ENCODE measurements at regions not wholly inside any gene's neighbourhood (a gene's known extent, or its start where the extent isn't known, plus 50 kb on each side); places are given as distances from the start of the nearest gene placed in this dataset.

DNA sequence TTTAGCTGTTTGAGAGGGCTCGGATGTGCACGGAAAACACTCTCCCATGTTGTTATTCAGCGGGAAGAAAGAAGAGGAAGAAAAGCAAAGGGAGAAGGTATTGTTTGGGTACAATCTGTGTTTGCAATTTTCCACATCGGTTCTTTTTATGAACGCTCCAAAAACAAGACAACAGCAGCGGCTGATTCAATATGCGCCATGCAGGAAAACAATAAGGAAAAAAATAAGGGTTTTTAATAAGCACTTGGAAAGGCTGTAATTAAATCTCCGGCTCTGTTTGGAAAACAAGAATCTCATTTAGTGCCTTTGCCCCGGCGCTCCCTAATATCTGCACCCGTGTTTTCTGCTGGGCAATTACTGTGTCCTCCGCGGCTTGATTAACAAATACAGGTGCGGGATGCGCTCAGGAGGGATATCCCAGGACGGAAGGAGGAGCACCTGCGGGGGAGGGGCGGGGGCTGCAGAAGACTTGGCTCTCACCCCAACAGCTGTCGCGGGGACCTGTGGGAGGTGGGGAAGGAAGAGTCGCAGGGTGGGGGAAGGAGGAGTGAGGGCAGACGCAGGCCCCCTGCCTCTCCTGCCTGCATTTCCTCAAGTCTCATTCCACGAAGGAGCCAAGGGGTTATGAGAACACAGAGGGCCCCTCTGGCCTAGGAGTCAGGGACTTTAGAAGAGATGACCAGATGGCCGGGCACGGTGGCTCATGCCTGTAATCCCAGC, 181.5 kb upstream of the PODXL start:
- Histone ChIP-seq H3K36me3 (ENCODE audit: insufficient read depth, low read length) (no peaks in the 10 kb centered on the region), H3K27me3 (ENCODE audit: insufficient read depth, low read length) (peaks cover 38% of the 10 kb centered on the region)

DNA sequence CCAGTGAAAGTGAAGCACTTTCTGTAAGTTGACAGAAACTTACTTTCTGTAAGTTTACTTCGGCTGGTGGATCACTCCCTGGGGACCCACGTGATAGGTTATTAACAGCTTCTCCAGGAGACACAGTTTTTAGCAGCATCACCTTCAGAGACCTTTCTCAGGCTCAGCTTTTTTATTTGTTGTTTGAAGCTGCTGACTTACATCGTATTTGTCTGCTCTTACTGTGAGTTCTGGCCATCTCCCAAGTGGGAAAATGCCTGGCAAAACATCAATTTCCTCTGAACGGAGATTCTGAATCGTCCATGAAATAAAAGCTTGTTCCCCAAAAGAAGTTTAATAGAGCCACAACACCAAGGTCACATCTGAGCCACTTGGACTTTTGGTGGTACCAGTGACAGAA, 178.7 kb upstream of the PODXL start:
- Histone ChIP-seq H3K4me3 (ENCODE audit: low read depth, low read length) (no peak overlapping the region), H3K27ac (ENCODE audit: low read depth, low read length) (no peak overlapping the region), H2AFZ (ENCODE audit: low read length, unreplicated experiment) (no peak overlapping the region), H3K79me2 (ENCODE audit: control insufficient read depth, insufficient read depth, low read length, unreplicated experiment) (no peaks in the 10 kb centered on the region), H3K27me3 (ENCODE audit: insufficient read depth, low read length) (peaks cover 45% of the 10 kb centered on the region), H3K4me1 (ENCODE audit: control insufficient read depth, insufficient read depth, low read length, unreplicated experiment) (no peaks in the 10 kb centered on the region), H3K36me3 (ENCODE audit: insufficient read depth, low read length) (no peaks in the 10 kb centered on the region)

More for the DNA sequence above, 181.5 kb upstream of the PODXL start:
- Histone ChIP-seq H2AFZ (ENCODE audit: low read length, unreplicated experiment) (no peak overlapping the region), H3K27ac (ENCODE audit: low read depth, low read length) (no peak overlapping the region), H3K4me3 (ENCODE audit: low read depth, low read length) (no peak overlapping the region), H3K4me1 (ENCODE audit: control insufficient read depth, insufficient read depth, low read length, unreplicated experiment) (no peaks in the 10 kb centered on the region), H3K79me2 (ENCODE audit: control insufficient read depth, insufficient read depth, low read length, unreplicated experiment) (no peaks in the 10 kb centered on the region)

DNA sequence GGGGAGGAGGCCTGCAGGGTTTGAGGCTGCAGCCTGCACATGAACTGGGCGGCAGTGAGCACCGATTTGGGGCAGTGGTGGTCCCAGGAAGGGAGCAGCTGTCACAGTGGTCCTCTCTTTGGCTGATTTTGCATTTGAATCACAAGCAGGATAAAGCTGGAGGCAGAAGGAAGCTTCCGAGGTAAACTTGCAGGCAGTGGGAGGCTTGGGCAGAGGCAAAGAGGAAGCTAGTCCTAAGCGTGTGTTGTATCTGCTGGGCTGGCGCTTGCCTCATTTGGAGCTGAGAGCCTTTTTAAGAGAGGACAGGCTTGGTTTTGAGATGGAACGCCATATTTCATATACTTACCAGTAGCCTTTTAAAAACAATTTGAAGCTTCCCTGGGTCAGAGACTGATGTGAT, 177.2 kb upstream of the PODXL start:
- H3K4me1 ChIP-seq (ENCODE audit: control insufficient read depth, insufficient read depth, low read length, unreplicated experiment) = no peaks in the 10 kb centered on the region
- H3K4me3 ChIP-seq (ENCODE audit: low read depth, low read length) = no peak overlapping the region
- no peak overlapping the region for H3K27ac ChIP-seq (ENCODE audit: low read depth, low read length)
- H3K36me3 ChIP-seq (ENCODE audit: insufficient read depth, low read length) = no peaks in the 10 kb centered on the region
- H2AFZ ChIP-seq (ENCODE audit: low read length, unreplicated experiment) = no peak overlapping the region
- no peaks in the 10 kb centered on the region for H3K79me2 ChIP-seq (ENCODE audit: control insufficient read depth, insufficient read depth, low read length, unreplicated experiment)
- peaks cover 45% of the 10 kb centered on the region for H3K27me3 ChIP-seq (ENCODE audit: insufficient read depth, low read length)

DNA sequence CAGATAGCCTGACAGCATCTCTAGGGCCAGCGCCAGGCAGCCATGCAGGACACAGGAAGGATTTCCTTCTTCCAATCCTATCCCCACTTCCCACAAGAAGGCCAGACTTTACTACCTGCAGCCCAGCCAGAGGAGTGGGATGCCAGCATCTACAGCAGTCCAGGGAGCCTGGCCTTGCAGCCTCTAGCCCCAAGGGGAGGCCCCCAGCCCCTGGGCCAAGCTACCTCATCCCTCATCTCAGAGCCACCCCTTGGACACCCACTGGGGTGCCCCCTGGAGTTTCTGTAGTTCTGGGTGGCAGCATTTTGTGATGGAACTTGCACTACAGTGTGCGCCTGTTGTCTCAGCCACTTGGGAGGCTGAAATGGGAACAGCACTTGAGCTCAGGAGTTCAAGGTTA, 170.8 kb upstream of the PODXL start:
- H2AFZ ChIP-seq (ENCODE audit: low read length, unreplicated experiment) = no peak overlapping the region
- no peaks in the 10 kb centered on the region for H3K4me1 ChIP-seq (ENCODE audit: control insufficient read depth, insufficient read depth, low read length, unreplicated experiment)
- H3K27me3 ChIP-seq (ENCODE audit: insufficient read depth, low read length) = peaks cover 32% of the 10 kb centered on the region
- no peaks in the 10 kb centered on the region for H3K79me2 ChIP-seq (ENCODE audit: control insufficient read depth, insufficient read depth, low read length, unreplicated experiment)
- no peak overlapping the region for H3K4me3 ChIP-seq (ENCODE audit: low read depth, low read length)
- no peak overlapping the region for H3K27ac ChIP-seq (ENCODE audit: low read depth, low read length)
- H3K36me3 ChIP-seq (ENCODE audit: insufficient read depth, low read length) = no peaks in the 10 kb centered on the region

DNA sequence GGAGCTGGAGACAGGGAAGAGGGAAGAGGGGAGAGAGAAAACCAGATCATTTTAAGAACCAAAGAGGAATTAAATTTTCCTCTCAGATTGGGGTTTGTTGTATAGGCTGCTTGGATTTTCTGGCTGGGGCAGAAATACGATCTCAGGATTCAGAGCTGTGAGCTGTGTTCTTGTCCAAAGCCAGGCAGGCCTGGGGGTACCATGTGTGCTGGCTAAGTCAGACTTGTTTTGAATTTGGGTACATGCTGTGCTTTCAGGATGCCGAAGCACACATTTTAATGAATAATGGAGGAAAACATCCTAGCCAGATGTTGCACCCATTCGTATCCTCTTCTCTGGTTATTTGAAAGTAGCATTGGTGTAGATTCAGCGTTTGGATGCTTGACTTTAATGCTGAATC, 170.3 kb upstream of the PODXL start:
- H3K36me3 ChIP-seq (ENCODE audit: insufficient read depth, low read length) = no peaks in the 10 kb centered on the region
- H3K27ac ChIP-seq (ENCODE audit: low read depth, low read length) = no peak overlapping the region
- no peaks in the 10 kb centered on the region for H3K4me1 ChIP-seq (ENCODE audit: control insufficient read depth, insufficient read depth, low read length, unreplicated experiment)
- no peak overlapping the region for H2AFZ ChIP-seq (ENCODE audit: low read length, unreplicated experiment)
- H3K27me3 ChIP-seq (ENCODE audit: insufficient read depth, low read length) = peaks cover 32% of the 10 kb centered on the region
- H3K79me2 ChIP-seq (ENCODE audit: control insufficient read depth, insufficient read depth, low read length, unreplicated experiment) = no peaks in the 10 kb centered on the region
- no peak overlapping the region for H3K4me3 ChIP-seq (ENCODE audit: low read depth, low read length)

DNA sequence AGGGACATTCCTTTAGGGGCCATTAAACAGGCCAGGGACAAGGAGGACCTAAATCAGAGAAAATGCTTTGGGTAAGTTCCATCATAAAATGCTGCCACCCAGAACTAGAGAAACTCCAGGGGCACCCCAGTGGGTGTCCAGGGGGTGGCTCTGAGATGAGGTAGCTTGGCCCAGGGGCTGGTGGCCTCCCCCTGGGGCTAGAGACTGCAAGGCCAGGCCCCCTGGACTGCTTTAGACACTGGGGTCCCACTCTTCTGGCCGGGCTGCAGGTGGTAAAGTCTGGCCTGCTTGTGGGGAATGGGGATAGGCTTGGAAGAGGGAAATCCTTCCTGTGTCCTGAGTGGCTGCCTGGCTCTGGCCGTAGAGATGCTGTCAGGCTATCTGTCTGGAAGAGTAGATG, 169.6 kb upstream of the PODXL start:
- H3K27ac ChIP-seq (ENCODE audit: low read depth, low read length) = no peak overlapping the region
- H3K36me3 ChIP-seq (ENCODE audit: insufficient read depth, low read length) = no peaks in the 10 kb centered on the region
- H3K27me3 ChIP-seq (ENCODE audit: insufficient read depth, low read length) = peaks cover 29% of the 10 kb centered on the region
- no peak overlapping the region for H3K4me3 ChIP-seq (ENCODE audit: low read depth, low read length)
- H3K4me1 ChIP-seq (ENCODE audit: control insufficient read depth, insufficient read depth, low read length, unreplicated experiment) = no peaks in the 10 kb centered on the region
- H3K79me2 ChIP-seq (ENCODE audit: control insufficient read depth, insufficient read depth, low read length, unreplicated experiment) = no peaks in the 10 kb centered on the region
- H2AFZ ChIP-seq (ENCODE audit: low read length, unreplicated experiment) = no peak overlapping the region

DNA sequence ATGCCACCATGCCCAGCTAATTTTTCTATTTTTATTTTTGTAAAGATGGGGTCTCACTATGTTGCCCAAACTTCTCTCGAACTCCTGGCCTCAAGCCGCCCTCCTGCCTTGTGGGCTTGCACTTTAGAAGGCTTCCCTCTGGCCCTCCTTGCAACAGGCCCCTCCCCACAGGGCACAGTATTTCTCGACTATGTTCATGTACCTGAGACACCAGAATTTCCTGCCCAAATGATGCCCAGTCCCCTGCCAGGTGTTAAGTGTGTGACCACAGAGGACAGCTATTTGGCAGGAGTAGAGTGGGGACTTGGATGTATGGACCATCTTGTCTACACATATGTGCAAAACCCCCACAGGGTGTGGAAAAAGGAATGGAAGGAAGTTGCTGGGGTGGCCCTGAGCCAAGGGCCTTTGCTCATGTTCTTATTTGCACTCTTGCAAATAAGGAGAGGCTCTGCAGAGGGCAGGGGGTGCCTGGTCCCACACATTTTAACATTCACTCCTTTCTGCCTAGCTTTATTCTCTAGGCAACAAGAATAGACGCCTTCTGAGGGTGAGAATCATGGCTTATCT, 168.4 kb upstream of the PODXL start:
- Histone ChIP-seq H3K4me3 (ENCODE audit: low read depth, low read length) (no peak overlapping the region), H3K4me1 (ENCODE audit: control insufficient read depth, insufficient read depth, low read length, unreplicated experiment) (no peaks in the 10 kb centered on the region), H3K79me2 (ENCODE audit: control insufficient read depth, insufficient read depth, low read length, unreplicated experiment) (no peaks in the 10 kb centered on the region), H2AFZ (ENCODE audit: low read length, unreplicated experiment) (no peak overlapping the region), H3K27me3 (ENCODE audit: insufficient read depth, low read length) (peaks cover 27% of the 10 kb centered on the region), H3K27ac (ENCODE audit: low read depth, low read length) (no peak overlapping the region), H3K36me3 (ENCODE audit: insufficient read depth, low read length) (no peaks in the 10 kb centered on the region)

DNA sequence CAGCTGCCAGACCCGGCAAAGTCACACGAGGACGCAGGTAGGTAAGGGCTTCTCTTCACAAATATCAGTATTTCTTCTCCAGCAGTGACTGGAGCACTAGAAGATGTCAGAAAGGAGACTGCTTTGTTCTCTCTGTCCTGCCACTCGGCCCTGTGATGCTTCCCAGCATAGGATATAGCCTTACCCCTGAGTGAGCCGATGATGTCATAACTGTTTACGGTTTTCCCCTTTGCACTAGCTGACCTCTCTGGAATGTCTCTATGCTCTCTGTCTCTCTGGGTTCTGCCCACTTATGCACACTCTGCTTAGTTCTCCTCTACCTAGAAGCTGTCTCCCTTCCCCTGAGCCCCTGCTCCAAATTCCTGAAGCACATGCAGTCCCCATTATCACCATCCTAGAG, 167.5 kb upstream of the PODXL start:
- no peak overlapping the region for H3K4me3 ChIP-seq (ENCODE audit: low read depth, low read length)
- H3K36me3 ChIP-seq (ENCODE audit: insufficient read depth, low read length) = no peaks in the 10 kb centered on the region
- no peaks in the 10 kb centered on the region for H3K4me1 ChIP-seq (ENCODE audit: control insufficient read depth, insufficient read depth, low read length, unreplicated experiment)
- no peaks in the 10 kb centered on the region for H3K79me2 ChIP-seq (ENCODE audit: control insufficient read depth, insufficient read depth, low read length, unreplicated experiment)
- no peak overlapping the region for H3K27ac ChIP-seq (ENCODE audit: low read depth, low read length)
- H2AFZ ChIP-seq (ENCODE audit: low read length, unreplicated experiment) = no peak overlapping the region
- H3K27me3 ChIP-seq (ENCODE audit: insufficient read depth, low read length) = peaks cover 32% of the 10 kb centered on the region

DNA sequence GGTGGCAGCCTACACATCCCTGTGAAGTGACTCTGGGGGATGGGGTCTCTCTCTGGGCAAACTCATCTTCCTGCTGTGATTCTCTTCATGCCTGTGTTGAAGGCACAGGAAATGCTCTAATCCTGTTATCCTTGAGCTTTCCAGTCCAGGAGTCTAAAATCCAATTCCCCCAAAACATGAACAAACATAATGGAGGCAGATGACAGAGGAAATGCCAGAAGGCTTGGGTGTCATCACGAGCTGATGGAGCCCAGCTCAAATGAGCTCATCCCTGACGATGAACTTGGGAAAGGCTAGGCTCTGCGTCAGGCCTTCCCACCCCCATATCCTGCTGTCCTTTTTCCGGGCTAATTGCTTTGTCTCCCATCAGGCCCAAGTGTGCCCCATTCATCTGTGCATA, 165.9 kb upstream of the PODXL start:
- H3K27me3 ChIP-seq (ENCODE audit: insufficient read depth, low read length) = peaks cover 23% of the 10 kb centered on the region
- no peak overlapping the region for H2AFZ ChIP-seq (ENCODE audit: low read length, unreplicated experiment)
- no peaks in the 10 kb centered on the region for H3K36me3 ChIP-seq (ENCODE audit: insufficient read depth, low read length)
- no peaks in the 10 kb centered on the region for H3K4me1 ChIP-seq (ENCODE audit: control insufficient read depth, insufficient read depth, low read length, unreplicated experiment)
- H3K4me3 ChIP-seq (ENCODE audit: low read depth, low read length) = no peak overlapping the region
- H3K79me2 ChIP-seq (ENCODE audit: control insufficient read depth, insufficient read depth, low read length, unreplicated experiment) = no peaks in the 10 kb centered on the region
- no peak overlapping the region for H3K27ac ChIP-seq (ENCODE audit: low read depth, low read length)

DNA sequence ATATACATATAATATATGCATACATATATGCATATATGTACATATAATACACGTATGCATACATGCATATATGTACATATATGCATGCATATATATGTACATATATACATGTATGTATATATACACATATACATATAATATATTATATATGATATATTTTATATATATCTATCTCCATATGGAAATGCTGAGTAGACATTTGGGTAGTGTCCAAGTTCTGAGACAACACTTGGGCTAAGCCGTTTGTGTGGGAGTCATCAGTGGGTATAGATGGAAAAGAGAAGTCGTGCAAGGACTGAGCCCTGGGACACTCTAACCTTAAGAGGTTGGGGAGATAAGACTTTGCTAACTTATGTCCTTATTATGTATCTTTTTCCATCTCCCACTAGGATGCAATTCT, 165.2 kb upstream of the PODXL start:
- Histone ChIP-seq H3K36me3 (ENCODE audit: insufficient read depth, low read length) (no peaks in the 10 kb centered on the region), H3K27ac (ENCODE audit: low read depth, low read length) (no peak overlapping the region)

DNA sequence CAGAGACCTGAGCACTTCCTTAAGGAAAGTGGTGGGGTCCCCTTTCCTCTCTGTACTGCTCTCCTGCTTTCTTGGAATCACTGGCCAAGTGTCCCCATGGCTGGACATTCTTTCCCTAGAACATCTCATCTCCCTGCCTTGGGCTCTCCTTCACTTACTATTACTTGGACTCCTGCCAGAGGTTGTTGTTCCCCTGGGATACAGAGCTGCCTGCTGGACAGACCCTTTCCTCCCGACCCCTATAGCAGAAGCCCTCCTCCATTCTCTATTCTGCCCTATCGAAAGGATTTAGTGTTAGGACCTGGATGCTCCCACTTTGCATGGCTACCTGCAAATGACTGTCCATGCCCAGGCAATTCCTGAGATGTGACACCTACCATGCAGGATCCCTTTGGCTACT, 164.3 kb upstream of the PODXL start:
- Histone ChIP-seq H3K4me3 (ENCODE audit: low read depth, low read length) (no peak overlapping the region), H3K36me3 (ENCODE audit: insufficient read depth, low read length) (no peaks in the 10 kb centered on the region), H3K27me3 (ENCODE audit: insufficient read depth, low read length) (peaks cover 21% of the 10 kb centered on the region), H3K79me2 (ENCODE audit: control insufficient read depth, insufficient read depth, low read length, unreplicated experiment) (no peaks in the 10 kb centered on the region), H3K4me1 (ENCODE audit: control insufficient read depth, insufficient read depth, low read length, unreplicated experiment) (no peaks in the 10 kb centered on the region), H3K27ac (ENCODE audit: low read depth, low read length) (no peak overlapping the region), H2AFZ (ENCODE audit: low read length, unreplicated experiment) (no peak overlapping the region)

More for the DNA sequence above, 165.2 kb upstream of the PODXL start:
- no peak overlapping the region for H3K4me3 ChIP-seq (ENCODE audit: low read depth, low read length)
- H2AFZ ChIP-seq (ENCODE audit: low read length, unreplicated experiment) = no peak overlapping the region
- H3K79me2 ChIP-seq (ENCODE audit: control insufficient read depth, insufficient read depth, low read length, unreplicated experiment) = no peaks in the 10 kb centered on the region
- H3K4me1 ChIP-seq (ENCODE audit: control insufficient read depth, insufficient read depth, low read length, unreplicated experiment) = no peaks in the 10 kb centered on the region
- H3K27me3 ChIP-seq (ENCODE audit: insufficient read depth, low read length) = peaks cover 21% of the 10 kb centered on the region

Measured in ACC112 (cell line).